ENCODE measurements at regions not wholly inside any gene's neighbourhood (a gene's known extent, or its start where the extent isn't known, plus 50 kb on each side); places are given as distances from the start of the nearest gene placed in this dataset.

DNA sequence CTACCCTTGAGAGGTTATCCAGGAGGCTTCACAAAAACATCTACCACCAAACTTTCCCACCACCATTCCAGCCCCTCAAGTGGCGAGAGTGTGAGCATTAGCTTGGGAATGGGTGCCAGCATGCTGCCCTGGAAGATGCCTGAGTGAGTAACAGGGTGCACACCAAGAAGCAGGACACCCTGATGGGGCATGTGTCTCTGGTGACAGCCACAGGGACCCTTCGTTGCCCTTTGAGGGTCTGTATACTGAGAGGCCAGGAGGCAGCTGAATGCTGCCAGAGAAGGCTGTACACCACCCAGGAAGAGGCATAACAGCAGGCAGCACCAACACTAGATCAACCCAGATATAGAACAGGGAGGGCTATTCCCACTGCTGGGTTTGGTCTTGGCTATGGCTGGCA is 233.6 kb upstream of the THSD7B start:
- TF ChIP-seq, protein P1, sequence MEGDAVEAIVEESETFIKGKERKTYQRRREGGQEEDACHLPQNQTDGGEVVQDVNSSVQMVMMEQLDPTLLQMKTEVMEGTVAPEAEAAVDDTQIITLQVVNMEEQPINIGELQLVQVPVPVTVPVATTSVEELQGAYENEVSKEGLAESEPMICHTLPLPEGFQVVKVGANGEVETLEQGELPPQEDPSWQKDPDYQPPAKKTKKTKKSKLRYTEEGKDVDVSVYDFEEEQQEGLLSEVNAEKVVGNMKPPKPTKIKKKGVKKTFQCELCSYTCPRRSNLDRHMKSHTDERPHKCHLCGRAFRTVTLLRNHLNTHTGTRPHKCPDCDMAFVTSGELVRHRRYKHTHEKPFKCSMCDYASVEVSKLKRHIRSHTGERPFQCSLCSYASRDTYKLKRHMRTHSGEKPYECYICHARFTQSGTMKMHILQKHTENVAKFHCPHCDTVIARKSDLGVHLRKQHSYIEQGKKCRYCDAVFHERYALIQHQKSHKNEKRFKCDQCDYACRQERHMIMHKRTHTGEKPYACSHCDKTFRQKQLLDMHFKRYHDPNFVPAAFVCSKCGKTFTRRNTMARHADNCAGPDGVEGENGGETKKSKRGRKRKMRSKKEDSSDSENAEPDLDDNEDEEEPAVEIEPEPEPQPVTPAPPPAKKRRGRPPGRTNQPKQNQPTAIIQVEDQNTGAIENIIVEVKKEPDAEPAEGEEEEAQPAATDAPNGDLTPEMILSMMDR (IDR thresholded peaks at IDR 0.05; ENCODE audit: insufficient read depth, low read depth, low read length), result no peak
- TF ChIP-seq EZH2 (IDR thresholded peaks at IDR 0.05; ENCODE audit: insufficient read depth, low read length), result no peak
